ENCODE measurements at regions not wholly inside any gene's neighbourhood (a gene's known extent, or its start where the extent isn't known, plus 50 kb on each side); places are given as distances from the start of the nearest gene placed in this dataset.

DNA sequence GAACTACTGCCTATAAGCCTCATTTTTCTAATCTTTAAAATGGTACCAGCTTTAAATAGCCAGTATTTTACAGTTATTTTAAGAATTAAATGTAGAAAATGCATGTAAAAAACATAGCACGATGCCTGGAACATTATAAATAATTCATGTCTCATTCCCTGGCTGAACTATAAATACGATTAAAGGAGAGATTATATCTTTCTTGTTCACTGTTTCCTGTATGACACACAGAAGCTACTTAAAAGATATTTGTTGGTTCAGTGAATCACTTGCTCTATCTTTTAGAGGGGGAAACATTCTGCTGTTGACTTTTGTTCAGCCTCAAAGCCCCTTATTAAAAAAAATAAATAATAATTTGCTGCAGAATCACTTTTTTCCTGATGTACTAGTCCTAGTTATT lies 406.9 kb downstream of the LRFN5 start:
- DNase-seq = no peak

DNA sequence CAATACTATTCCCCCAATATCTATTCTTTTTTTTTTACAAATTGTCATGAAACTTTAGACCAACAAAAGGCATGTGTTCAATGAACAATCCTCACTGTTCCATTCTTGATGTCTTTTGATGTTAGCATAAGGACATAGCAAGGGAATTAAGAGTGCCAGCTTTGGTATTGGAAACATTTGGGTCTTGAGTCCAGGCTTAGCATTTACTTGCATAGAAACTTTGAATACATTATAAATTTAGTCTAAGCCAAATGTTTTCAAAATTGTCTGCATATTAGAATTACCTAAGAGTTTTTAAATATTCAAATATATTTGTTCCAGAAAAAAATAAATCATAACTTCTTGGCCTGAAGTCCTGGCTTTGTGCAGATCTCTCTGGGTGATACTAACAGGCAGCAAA lies 406.5 kb downstream of the LRFN5 start:
- no peak for DNase-seq

DNA sequence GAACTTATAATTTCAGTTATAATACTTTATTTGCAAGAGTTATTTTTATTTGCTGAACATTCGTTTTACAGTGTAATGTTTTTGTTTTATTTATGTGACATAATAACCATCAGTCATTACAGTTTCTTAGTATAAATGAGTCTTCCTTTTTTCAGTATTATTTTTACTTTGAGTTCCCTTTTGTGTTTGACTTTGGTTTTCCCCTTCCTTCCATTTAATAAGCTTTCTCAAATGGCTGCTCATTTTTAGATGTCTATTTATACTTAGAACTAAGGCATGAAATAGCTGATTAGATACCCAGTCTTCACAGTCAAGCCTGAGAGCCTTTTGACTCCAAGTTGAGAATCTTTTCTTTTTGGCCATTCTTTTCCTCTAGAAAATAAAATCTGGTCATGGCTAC lies 404.5 kb downstream of the LRFN5 start:
- no peak for DNase-seq

DNA sequence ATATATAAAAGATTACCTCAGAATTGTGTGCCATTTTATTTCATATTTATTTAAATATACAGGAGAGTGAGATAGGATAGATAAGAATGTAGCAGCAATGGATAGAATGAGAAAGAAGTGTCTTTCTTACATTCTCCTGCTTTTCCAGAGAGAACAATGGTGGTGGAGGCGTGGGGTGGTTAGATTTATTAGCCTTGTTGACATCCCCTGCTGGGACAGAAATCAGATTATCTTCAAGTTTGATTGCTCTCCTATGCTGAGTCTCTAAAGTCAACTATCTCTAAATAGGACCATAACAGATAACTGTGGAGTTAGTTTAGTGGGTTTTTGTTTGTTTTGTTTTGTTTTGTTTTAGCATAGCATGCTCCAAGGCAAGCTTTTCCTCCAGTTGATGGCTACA lies 397.6 kb downstream of the LRFN5 start:
- DNase-seq = no peak

DNA sequence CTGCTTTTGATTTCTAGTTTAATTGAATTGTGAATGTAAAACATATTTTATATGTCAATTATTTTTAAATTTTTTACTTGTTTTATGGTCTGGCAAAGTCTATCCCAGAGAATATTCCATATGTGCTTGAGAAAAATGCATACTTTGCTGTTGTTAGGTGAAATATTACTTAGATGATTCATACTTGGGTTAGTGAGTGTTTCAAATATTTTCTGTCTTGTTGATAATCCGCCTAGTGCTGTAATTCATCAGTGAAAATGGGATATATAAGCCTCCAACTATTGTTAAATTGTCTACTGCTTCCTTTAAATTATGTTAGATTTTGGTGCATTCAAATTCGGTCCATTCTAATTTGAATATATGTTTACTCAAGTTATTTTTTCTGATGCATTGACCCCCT lies 395.5 kb downstream of the LRFN5 start:
- no peak for DNase-seq

DNA sequence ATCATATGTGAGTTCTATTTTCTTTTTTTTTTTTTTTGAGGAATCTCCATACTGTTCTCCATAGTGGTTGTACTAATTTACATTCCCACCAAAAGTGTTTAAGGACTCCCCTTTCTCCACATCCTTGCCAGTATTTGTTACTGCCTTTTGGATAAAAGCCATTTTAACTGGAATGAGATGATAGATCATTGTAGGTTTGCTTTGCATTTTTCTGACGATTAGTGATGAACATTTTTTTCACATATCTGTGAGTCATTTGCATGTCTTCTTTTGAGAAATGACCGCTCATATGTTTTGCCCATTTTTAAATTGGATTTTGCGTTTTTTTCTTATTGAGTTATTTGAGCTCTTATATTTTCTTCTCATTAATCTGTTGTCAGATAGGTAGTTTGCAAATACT lies 394.8 kb downstream of the LRFN5 start:
- no peak for DNase-seq

DNA sequence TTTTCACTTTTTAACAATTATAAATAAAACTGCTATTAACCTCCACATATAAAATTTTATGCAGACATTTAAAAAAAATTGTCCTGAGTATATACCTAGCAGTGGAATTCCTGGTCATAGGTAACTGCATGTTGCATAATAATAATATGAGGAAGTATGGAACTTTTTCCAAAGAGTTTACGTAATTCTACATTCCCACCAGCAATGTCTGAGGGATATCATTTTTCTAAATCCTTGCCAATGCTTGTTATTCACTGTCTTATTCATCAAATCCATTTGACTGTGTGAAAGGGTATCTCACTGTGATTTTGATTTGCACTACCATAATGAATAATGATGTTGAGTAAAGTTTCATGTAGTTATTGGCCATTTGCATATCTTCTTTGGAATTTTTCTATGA lies 393.8 kb downstream of the LRFN5 start:
- no peak for DNase-seq

DNA sequence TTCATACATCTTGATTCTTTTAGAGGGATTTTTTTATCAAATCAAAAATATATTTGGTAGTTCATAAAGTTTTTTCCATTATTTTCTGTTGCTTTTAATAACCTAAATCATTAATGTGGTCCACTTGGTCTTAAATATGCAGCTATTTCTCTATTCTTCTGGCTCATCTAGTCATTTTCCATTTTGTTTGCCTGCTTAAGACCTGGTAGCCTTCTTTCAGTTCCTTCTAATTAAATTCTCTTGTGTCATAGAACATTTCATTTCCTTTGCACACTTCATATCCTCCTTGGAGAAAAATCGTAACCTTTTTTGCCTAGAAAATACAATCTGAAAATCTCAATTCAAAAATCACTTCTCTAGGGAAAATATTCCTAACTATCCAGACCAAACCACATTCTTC lies 387.0 kb downstream of the LRFN5 start:
- DNase-seq = no peak

DNA sequence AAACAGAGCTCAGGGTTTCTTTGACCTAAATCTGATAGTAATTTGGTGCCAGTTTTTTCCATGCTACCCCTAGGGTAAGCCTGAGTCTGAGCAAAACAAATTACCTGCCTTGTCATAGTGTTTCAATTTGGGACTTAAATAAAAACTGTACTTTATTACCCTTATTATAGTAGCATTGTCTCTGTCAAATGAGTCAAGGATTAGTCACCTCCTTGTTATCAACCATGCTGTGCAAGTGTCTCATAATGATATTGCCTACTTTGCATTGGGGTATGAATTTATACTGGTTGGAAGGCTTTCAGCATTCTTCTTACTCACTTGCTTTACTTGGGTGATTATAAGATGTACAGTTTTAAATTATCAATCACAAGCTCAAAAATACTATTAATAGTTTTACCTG lies 380.0 kb downstream of the LRFN5 start:
- no peak for DNase-seq

DNA sequence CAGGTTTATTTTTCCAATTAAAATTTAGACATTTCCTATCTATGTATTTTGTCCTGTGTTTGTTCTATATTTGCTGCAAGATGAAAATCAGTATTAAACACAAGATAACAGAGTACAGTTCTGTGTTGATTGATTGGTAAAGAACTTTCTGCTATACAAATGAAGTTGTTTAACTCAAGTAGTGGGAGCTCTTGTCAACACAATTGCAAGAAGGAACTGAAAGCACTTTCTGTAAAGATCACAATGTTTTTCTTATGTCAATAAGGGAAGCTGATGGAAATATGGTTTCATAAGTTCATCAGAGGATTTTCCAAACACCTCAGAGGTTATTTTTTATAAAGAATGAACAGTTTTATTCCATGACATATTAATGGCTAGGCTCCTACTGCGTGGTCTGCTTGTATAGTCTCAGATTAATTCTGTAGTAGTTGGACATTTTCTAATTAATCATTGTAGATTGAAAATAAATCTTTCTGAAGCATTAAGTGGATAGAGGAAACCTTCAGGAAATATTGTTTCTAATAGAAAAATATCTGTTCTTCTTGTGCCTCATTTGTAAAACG lies 379.5 kb downstream of the LRFN5 start:
- DNase-seq = no peak

DNA sequence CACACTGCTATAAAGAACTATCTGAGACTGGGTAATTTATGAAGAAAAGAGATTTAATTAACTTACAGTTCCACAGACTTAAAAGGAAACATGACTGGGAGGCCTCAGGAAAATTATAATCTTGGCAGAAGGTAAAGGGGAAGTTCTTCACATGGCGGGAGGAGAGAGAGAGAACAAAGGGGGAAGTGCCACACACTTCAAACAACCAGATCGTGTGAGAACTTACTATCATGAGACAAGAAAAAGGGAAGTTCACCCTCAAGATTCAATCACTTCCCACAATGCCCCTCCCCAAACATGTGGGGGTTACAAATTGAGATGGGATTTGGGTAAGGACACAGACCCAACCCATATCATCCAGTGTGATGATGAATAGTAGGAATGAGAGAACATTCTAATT lies 366.5 kb downstream of the LRFN5 start:
- no peak for DNase-seq

DNA sequence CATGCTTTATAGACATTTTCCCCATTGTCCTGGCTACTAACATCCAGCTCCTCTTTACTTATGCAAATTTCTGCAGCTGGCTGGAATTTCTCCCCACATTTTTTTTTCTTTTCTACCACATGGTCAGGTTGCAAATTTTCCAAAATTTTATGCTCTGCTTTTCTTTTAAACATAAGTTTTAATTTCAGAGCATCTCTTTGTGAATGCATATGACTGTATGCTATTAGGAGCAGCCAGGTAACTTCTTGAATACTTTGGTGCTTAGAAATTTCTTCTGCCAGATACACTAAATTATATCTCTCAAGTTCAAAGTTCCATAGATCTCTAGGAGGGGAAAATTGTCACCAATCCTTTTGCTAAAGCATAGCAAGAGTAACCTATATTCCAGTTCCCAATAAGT lies 365.9 kb downstream of the LRFN5 start:
- DNase-seq = no peak

DNA sequence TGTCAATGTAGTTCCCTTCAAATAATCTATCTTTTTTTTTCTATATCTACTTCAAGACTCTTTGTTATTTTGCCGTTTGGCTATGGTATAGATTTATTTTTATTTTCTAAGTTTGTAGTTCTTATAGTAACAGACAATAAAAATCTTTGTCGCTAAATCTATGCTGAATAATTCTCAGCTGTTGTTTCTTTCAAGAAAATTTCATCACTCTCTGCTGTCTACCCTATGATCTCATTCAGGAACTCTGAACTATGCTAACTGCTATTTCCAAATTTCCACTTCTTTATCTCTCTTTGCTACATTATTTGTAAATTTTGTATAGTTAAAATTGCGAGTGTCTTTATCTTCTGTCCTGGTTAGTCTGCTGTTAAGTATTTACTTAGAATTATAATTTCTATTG lies 353.6 kb downstream of the LRFN5 start:
- no peak for DNase-seq

DNA sequence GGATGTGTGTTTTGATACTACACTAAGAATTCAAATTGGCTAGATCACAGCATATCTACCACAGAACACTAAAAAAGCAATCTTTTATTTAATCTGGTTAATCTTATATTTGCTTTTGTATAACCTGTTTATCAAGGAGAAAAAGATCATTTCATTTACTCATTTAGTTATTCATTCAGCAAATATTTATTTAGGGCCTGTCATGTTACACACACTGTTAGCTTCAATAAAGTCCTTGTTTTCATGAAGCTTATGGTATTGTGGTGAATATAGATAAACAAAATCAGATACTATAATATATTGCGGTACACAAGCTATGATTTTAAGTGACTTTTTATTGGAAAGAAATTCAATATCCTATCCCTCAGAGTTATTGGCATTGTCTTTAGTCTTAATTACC lies 350.8 kb downstream of the LRFN5 start:
- no peak for DNase-seq

Measured in amygdala (tissue), 56 donors.